AG09309 (cell line): ENCODE measurements at regions not wholly inside any gene's neighbourhood (a gene's known extent, or its start where the extent isn't known, plus 50 kb on each side); places are given as distances from the start of the nearest gene placed in this dataset.

Source experiments
- DNase-seq: peaks from one replicate; pipeline ENCODE4 v3.0.0-alpha.2; 2010; ENCODE audit warnings: low read depth
- H3K4me3 ChIP-seq: 2 replicates; pipeline ENCODE4 v1.5.1; 2011; ENCODE audit warnings: mild to moderate bottlenecking, low read depth, low read length, moderate library complexity; ENCODE audit not compliant: control insufficient read depth
- TF ChIP-seq, protein P1 (sequence below): IDR thresholded peaks from 2 replicates; pipeline ENCODE4 v1.5.1; 2011; ENCODE audit warnings: mild to moderate bottlenecking, low read depth, low read length, inconsistent platforms; ENCODE audit not compliant: insufficient read depth, control insufficient read depth; ENCODE audit errors: missing control alignments

- no peak for DNase-seq
- TF ChIP-seq, protein P1, sequence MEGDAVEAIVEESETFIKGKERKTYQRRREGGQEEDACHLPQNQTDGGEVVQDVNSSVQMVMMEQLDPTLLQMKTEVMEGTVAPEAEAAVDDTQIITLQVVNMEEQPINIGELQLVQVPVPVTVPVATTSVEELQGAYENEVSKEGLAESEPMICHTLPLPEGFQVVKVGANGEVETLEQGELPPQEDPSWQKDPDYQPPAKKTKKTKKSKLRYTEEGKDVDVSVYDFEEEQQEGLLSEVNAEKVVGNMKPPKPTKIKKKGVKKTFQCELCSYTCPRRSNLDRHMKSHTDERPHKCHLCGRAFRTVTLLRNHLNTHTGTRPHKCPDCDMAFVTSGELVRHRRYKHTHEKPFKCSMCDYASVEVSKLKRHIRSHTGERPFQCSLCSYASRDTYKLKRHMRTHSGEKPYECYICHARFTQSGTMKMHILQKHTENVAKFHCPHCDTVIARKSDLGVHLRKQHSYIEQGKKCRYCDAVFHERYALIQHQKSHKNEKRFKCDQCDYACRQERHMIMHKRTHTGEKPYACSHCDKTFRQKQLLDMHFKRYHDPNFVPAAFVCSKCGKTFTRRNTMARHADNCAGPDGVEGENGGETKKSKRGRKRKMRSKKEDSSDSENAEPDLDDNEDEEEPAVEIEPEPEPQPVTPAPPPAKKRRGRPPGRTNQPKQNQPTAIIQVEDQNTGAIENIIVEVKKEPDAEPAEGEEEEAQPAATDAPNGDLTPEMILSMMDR = no peak
- no peak overlapping the region for H3K4me3 ChIP-seq
Observed at GRCh38 chr2:188869550-188869949, 104.6 kb upstream of the COL3A1 start.

GRCh38 chr2:188870289-188870688 is 103.9 kb upstream of the COL3A1 start:
- TF ChIP-seq, protein P1 = no peak
- DNase-seq = peak; percentile 83
- no peak overlapping the region for H3K4me3 ChIP-seq

DNA sequence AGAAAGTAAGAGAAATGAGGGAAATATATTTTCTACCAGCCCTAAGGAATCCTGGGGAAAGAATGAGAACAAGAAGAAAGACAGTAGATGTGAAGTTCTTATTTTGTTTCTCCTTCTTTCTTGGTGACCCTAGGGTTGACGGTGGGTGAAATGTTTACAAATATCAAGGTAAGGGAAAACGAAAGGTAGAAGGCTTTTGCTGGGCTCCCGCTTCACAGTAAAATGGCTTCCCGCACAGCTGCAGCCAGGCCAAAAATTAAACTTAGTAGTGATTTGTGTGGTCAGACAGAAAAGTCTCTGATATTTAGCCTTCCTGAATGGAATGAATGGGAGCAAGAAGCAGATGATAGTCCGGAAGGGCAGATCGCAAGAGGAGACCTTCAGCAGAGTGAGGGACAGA is 99.1 kb upstream of the COL3A1 start:
- TF ChIP-seq, protein P1 = no peak
- no peak overlapping the region for H3K4me3 ChIP-seq
- no peak for DNase-seq

GRCh38 chr2:188878716-188879115 is 95.5 kb upstream of the COL3A1 start:
- H3K4me3 ChIP-seq = no peak overlapping the region
- no peak for DNase-seq
- TF ChIP-seq, protein P1 = no peak

GRCh38 chr2:188880740-188881139 is 93.4 kb upstream of the COL3A1 start:
- TF ChIP-seq, protein P1 = no peak
- H3K4me3 ChIP-seq = no peak overlapping the region
- DNase-seq = no peak

GRCh38 chr2:188881434-188881833 is 92.7 kb upstream of the COL3A1 start:
- H3K4me3 ChIP-seq = no peak overlapping the region
- TF ChIP-seq, protein P1 = no peak
- DNase-seq = no peak

- H3K4me3 ChIP-seq = no peak overlapping the region
- TF ChIP-seq, protein P1 = no peak
- no peak for DNase-seq
Observed at GRCh38 chr2:188884046-188884445, 90.1 kb upstream of the COL3A1 start.
